Kidney (tissue), 13 donors: ENCODE measurements at regions not wholly inside any gene's neighbourhood (a gene's known extent, or its start where the extent isn't known, plus 50 kb on each side); places are given as distances from the start of the nearest gene placed in this dataset.

ENCODE experiments used
- DNase-seq, 5 donors: peaks; one replicate each; pipeline ENCODE4 v3.0.0-alpha.2; 2013 to 2020
- FAIRE-seq: peaks from 2 replicates; lab custom pipeline; 2012; peaks lifted over from hg19 to GRCh38; lab: Jason Lieb, UNC
- H3K27ac ChIP-seq, 2 donors: one replicate each; pipeline ENCODE4 v1.7.0; 2013; ENCODE audit warnings: low read depth in 2 of 2, low read length in 2 of 2, inconsistent platforms in 1 of 2
- H3K27me3 ChIP-seq: one replicate; pipeline ENCODE4 v1.7.1; 2013; ENCODE audit warnings: low read length, inconsistent platforms; ENCODE audit not compliant: control insufficient read depth, insufficient read depth
- H3K36me3 ChIP-seq, 3 donors: one replicate each; pipeline versions ENCODE4 v1.7.0 to v1.7.1; 2013; ENCODE audit warnings: low read length in 3 of 3, control low read depth in 1 of 3, inconsistent platforms in 1 of 3; ENCODE audit not compliant: insufficient read depth in 3 of 3, control insufficient read depth in 2 of 3
- H3K4me1 ChIP-seq, 3 donors: one replicate each; pipeline versions ENCODE4 v1.7.0 to v1.7.1; 2013; ENCODE audit warnings: low read length in 3 of 3, inconsistent platforms in 1 of 3, low read depth in 1 of 3; ENCODE audit not compliant: control insufficient read depth in 2 of 3, insufficient read depth in 2 of 3
- H3K4me3 ChIP-seq, 3 donors: one replicate each; pipeline versions ENCODE4 v1.7.0 to v1.8.1; 2013; ENCODE audit warnings: low read length in 3 of 3, control low read depth in 1 of 3, inconsistent platforms in 1 of 3
- H3K9ac ChIP-seq, 3 donors: one replicate each; pipeline versions ENCODE4 v1.7.0 to v1.7.1; 2013; ENCODE audit warnings: low read length in 3 of 3, control low read depth in 1 of 3, inconsistent platforms in 1 of 3
- H3K9me3 ChIP-seq, 3 donors: one replicate each; pipeline versions ENCODE4 v1.7.0 to v1.7.1; 2013; ENCODE audit warnings: low read length in 3 of 3, control low read depth in 1 of 3, inconsistent platforms in 1 of 3; ENCODE audit not compliant: control insufficient read depth in 2 of 3, insufficient read depth in 1 of 3
- intact Hi-C: fragments of 100-400 bp; cut with DNase I; formaldehyde crosslinking; loops from one replicate; pipeline ENCODE4 v1.11.1; 2022
- TF ChIP-seq, protein P1 (sequence below): IDR thresholded peaks from 3 replicates; pipeline ENCODE4 v1.5.1; 2012; ENCODE audit warnings: mild to moderate bottlenecking, moderate library complexity, borderline replicate concordance; ENCODE audit not compliant: insufficient read depth; ENCODE audit errors: extremely low read depth
- donor health status: control.
- donor health status: control.
- donor health status: control.
- donor health status: control.
- donor health status: control.
- donor health status: DM: yes; HTN: yes; CAD: no.
- donor health status: Normal renal cell carcinoma (clear cell type).

DNA sequence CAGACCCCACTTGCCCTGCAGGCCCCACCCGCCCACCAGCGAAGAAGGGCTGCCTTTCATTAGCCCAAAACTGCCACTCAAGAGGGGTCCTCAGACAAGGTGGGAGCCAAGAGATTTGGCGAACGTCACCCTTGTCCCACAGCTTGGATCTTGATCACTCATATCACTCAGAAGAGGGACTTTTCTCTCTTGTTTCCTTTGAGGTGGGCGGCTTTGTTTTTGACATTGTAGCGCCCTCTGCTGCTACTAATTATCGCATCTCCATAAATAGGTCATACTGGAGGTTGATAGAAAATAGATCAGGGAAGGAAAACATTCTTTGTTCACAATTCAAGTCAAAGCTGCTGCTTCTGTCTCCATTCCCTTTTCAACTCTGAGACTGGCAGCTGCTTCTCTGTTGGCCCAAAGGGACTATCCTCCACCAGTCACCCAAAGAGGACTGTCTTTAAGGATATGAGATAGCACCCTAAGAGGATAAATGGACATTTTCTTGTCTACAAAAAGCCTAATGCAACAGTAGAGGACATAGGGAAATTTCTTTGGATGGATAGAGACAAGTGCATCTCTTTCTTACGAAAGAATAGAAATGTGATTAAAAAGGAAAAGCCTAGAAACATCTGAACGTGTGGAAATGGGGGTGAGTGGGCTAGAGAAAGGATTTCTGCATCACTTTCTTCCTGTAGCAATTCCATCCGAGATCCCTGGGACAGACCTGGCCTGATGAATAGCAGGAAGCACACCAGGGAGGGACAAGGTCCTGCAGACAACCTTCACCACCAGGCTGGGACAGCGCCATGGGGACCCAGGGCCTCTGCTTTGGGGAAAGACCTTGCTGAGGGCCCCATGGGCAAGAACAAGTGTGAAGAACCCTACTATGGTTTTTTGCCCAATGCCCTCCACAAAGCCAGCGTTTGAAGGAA lies 115.8 kb downstream of the DAD1 start:
- FAIRE-seq = no peak
- no peak overlapping the region for H3K27ac ChIP-seq
- TF ChIP-seq, protein P1, sequence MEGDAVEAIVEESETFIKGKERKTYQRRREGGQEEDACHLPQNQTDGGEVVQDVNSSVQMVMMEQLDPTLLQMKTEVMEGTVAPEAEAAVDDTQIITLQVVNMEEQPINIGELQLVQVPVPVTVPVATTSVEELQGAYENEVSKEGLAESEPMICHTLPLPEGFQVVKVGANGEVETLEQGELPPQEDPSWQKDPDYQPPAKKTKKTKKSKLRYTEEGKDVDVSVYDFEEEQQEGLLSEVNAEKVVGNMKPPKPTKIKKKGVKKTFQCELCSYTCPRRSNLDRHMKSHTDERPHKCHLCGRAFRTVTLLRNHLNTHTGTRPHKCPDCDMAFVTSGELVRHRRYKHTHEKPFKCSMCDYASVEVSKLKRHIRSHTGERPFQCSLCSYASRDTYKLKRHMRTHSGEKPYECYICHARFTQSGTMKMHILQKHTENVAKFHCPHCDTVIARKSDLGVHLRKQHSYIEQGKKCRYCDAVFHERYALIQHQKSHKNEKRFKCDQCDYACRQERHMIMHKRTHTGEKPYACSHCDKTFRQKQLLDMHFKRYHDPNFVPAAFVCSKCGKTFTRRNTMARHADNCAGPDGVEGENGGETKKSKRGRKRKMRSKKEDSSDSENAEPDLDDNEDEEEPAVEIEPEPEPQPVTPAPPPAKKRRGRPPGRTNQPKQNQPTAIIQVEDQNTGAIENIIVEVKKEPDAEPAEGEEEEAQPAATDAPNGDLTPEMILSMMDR = peak; percentile 60
- no peaks in the 10 kb centered on the region for H3K27me3 ChIP-seq
- H3K4me3 ChIP-seq = no peak overlapping the region
- peak in 4 of 5 donors; percentile 41 to 73 (median 56) for DNase-seq
- H3K9ac ChIP-seq = no peak overlapping the region
- H3K4me1 ChIP-seq = peaks cover 0 to 8% (median 3%) of the 10 kb centered on the region in 3 donors
- H3K36me3 ChIP-seq = no peaks in the 10 kb centered on the region
- H3K9me3 ChIP-seq = no peaks in the 10 kb centered on the region
- intact Hi-C loops = no loop called here

DNA sequence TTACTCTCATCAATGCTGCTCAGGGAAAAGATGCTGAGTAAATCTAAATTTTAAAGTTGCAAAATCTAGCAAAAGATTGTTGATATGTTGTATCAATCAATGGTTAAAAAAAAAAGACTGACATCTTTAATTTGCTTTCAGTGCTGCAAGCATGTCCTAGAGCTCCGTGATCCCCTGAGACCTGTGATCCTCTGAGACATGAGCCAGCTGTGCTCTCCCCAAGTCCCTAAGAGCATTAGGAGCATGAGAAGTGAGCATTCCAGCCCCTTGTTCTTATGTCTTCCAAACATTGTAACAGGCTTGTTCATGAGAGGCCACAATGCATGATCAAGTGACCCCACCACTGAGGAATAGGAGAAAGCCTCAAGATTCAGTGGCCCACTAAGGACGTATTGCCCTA lies 116.6 kb downstream of the DAD1 start:
- Histone ChIP-seq H3K36me3 (no peaks in the 10 kb centered on the region), H3K27ac (no peak overlapping the region), H3K9ac (no peak overlapping the region), H3K9me3 (no peaks in the 10 kb centered on the region), H3K4me1 (peaks cover 0 to 5% (median 3%) of the 10 kb centered on the region in 3 donors), H3K27me3 (no peaks in the 10 kb centered on the region), H3K4me3 (no peak overlapping the region)
- intact Hi-C loops = no loop called here
- no peak for DNase-seq
- TF ChIP-seq, protein P1 = no peak
- FAIRE-seq = no peak

DNA sequence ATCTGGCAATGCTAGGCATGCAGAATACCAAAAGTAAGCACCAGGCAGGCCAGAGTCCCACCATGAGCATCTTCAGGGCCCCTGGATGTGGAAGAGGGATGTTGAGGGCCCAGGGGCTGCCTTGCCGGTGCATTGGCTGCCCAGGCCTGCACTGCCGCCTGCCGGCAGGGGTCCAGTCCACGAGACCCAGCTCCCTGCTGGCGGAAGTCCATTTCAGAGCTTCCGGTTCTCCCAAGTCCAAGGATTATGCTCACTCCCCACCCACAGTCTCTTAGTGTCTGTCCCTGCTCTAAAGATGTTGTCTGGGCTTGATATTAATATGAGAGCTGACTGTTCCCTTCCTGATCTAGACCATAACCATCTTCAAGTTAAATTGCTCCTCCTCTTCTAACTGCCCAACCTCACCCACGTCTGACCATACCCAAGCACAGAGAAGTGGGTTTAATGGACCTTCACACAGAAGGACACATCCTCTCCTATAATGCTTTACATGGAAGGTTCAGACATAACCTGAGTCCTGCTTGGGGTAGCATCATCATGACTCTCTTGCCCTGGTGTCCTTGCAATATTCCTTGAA lies 117.4 kb downstream of the DAD1 start:
- Histone ChIP-seq H3K27ac (no peak overlapping the region), H3K4me1 (peaks cover 0 to 5% (median 3%) of the 10 kb centered on the region in 3 donors), H3K27me3 (no peaks in the 10 kb centered on the region), H3K9me3 (no peaks in the 10 kb centered on the region), H3K4me3 (no peak overlapping the region), H3K36me3 (no peaks in the 10 kb centered on the region), H3K9ac (no peak overlapping the region)
- FAIRE-seq (no peak), DNase-seq (peak; percentile 70 to 85 (median 75))
- intact Hi-C loops = no loop called here
- TF ChIP-seq, protein P1 = peak; percentile 37
